T-helper 17 cell (primary cell): ENCODE measurements at regions not wholly inside any gene's neighbourhood (a gene's known extent, or its start where the extent isn't known, plus 50 kb on each side); places are given as distances from the start of the nearest gene placed in this dataset.

Experiments
- ATAC-seq: fragments of 150-1000 bp; cut with Tn5 transposase; 2 replicates; pipeline ENCODE4 v1.10.0; 2021; ENCODE audit warnings: mild to moderate bottlenecking, moderate library complexity
- DNase-seq, 3 donors: peaks; one replicate each; pipeline versions ENCODE4 v3.0.0 to v3.0.0-alpha.2; 2020 to 2021
- H3K9me3 ChIP-seq: one replicate; pipeline ENCODE4 v1.7.0; 2013; ENCODE audit warnings: low read length, mild to moderate bottlenecking; ENCODE audit not compliant: control insufficient read depth, poor library complexity, severe bottlenecking
- H3K27ac Mint-ChIP-seq: one replicate; pipeline ENCODE4 v1.8.0; 2022; ENCODE audit warnings: mild to moderate bottlenecking, moderate library complexity, mixed read lengths
- H3K27me3 Mint-ChIP-seq: one replicate; pipeline ENCODE4 v1.8.0; 2022; ENCODE audit warnings: mixed read lengths
- H3K36me3 Mint-ChIP-seq: one replicate; pipeline ENCODE4 v1.8.0; 2022; ENCODE audit warnings: low read depth, mixed read lengths
- H3K4me1 Mint-ChIP-seq: one replicate; pipeline ENCODE4 v1.8.0; 2022; ENCODE audit warnings: mild to moderate bottlenecking, mixed read lengths
- H3K4me3 Mint-ChIP-seq: one replicate; pipeline ENCODE4 v1.8.0; 2022; ENCODE audit warnings: mild to moderate bottlenecking, moderate library complexity, mixed read lengths

- DNase-seq (no peak), ATAC-seq (no peak)
- Mint-ChIP-seq H3K4me1 (peaks cover 2% of the 10 kb centered on the region), H3K4me3 (no peak overlapping the region), H3K27me3 (no peaks in the 10 kb centered on the region), H3K36me3 (peaks cover 9% of the 10 kb centered on the region), H3K27ac (no peak overlapping the region)
- H3K9me3 ChIP-seq: no peaks in the 10 kb centered on the region
These were observed 67.2 kb upstream of the UBL3 start for GRCh38 chr13:29917650-29918049.

- no peak for DNase-seq
- no peak overlapping the region for H3K4me3 Mint-ChIP-seq
- peaks cover 13% of the 10 kb centered on the region for H3K27me3 Mint-ChIP-seq
- H3K4me1 Mint-ChIP-seq: peaks cover 2% of the 10 kb centered on the region
- peaks cover 7% of the 10 kb centered on the region for H3K36me3 Mint-ChIP-seq
- ATAC-seq: no peak
- no peak overlapping the region for H3K27ac Mint-ChIP-seq
- no peaks in the 10 kb centered on the region for H3K9me3 ChIP-seq
These were observed 64.2 kb upstream of the UBL3 start for GRCh38 chr13:29914581-29914980.

GRCh38 chr13:29911781-29912418 is 61.5 kb upstream of the UBL3 start:
- DNase-seq (no peak), ATAC-seq (no peak)
- H3K4me3 Mint-ChIP-seq: no peak overlapping the region
- H3K27me3 Mint-ChIP-seq: peaks cover 19% of the 10 kb centered on the region
- peaks cover 7% of the 10 kb centered on the region for H3K36me3 Mint-ChIP-seq
- H3K27ac Mint-ChIP-seq: peak overlapping the region; percentile 21
- no peaks in the 10 kb centered on the region for H3K9me3 ChIP-seq
- peaks cover 2% of the 10 kb centered on the region for H3K4me1 Mint-ChIP-seq

- Mint-ChIP-seq H3K4me3 (no peak overlapping the region), H3K27me3 (peaks cover 19% of the 10 kb centered on the region), H3K4me1 (peaks cover 2% of the 10 kb centered on the region), H3K36me3 (peaks cover 5% of the 10 kb centered on the region), H3K27ac (no peak overlapping the region)
- DNase-seq (no peak), ATAC-seq (no peak)
- no peaks in the 10 kb centered on the region for H3K9me3 ChIP-seq
These were observed 59.7 kb upstream of the UBL3 start for GRCh38 chr13:29909975-29910674.

GRCh38 chr13:29909081-29909730 is 58.8 kb upstream of the UBL3 start:
- no peak overlapping the region for H3K27ac Mint-ChIP-seq

GRCh38 chr13:29908416-29909080 is 58.1 kb upstream of the UBL3 start:
- DNase-seq: no peak
- no peak for ATAC-seq
- no peak overlapping the region for H3K27ac Mint-ChIP-seq

More at GRCh38 chr13:29909081-29909730, 58.8 kb upstream of the UBL3 start:
- ATAC-seq: no peak
- H3K4me3 Mint-ChIP-seq: no peak overlapping the region
- H3K36me3 Mint-ChIP-seq: peaks cover 5% of the 10 kb centered on the region
- no peak for DNase-seq
- H3K27me3 Mint-ChIP-seq: peaks cover 19% of the 10 kb centered on the region
- H3K9me3 ChIP-seq: no peaks in the 10 kb centered on the region
- H3K4me1 Mint-ChIP-seq: peaks cover 2% of the 10 kb centered on the region

GRCh38 chr13:29907670-29908069 is 57.3 kb upstream of the UBL3 start:
- H3K4me1 Mint-ChIP-seq: peaks cover 9% of the 10 kb centered on the region
- no peak for ATAC-seq
- no peak overlapping the region for H3K27ac Mint-ChIP-seq
- DNase-seq: no peak
- H3K4me3 Mint-ChIP-seq: no peak overlapping the region
- H3K36me3 Mint-ChIP-seq: peaks cover 2% of the 10 kb centered on the region
- peaks cover 19% of the 10 kb centered on the region for H3K27me3 Mint-ChIP-seq
- no peaks in the 10 kb centered on the region for H3K9me3 ChIP-seq

More at GRCh38 chr13:29908416-29909080, 58.1 kb upstream of the UBL3 start:
- Mint-ChIP-seq H3K27me3 (peaks cover 19% of the 10 kb centered on the region), H3K4me3 (no peak overlapping the region), H3K4me1 (peaks cover 3% of the 10 kb centered on the region), H3K36me3 (peaks cover 5% of the 10 kb centered on the region)
- no peaks in the 10 kb centered on the region for H3K9me3 ChIP-seq

- Mint-ChIP-seq H3K36me3 (no peaks in the 10 kb centered on the region), H3K27ac (no peak overlapping the region), H3K4me3 (no peak overlapping the region), H3K4me1 (peaks cover 19% of the 10 kb centered on the region), H3K27me3 (peaks cover 10% of the 10 kb centered on the region)
- H3K9me3 ChIP-seq: no peaks in the 10 kb centered on the region
- ATAC-seq: no peak
- no peak for DNase-seq
These were observed 56.1 kb upstream of the UBL3 start for GRCh38 chr13:29906432-29907011.

- Mint-ChIP-seq H3K27me3 (peaks cover 6% of the 10 kb centered on the region), H3K4me1 (peaks cover 19% of the 10 kb centered on the region), H3K36me3 (no peaks in the 10 kb centered on the region), H3K4me3 (no peak overlapping the region), H3K27ac (no peak overlapping the region)
- DNase-seq (no peak), ATAC-seq (no peak)
- H3K9me3 ChIP-seq: no peaks in the 10 kb centered on the region
These were observed 55.4 kb upstream of the UBL3 start for GRCh38 chr13:29905845-29906244.

- Mint-ChIP-seq H3K27me3 (no peaks in the 10 kb centered on the region), H3K36me3 (no peaks in the 10 kb centered on the region), H3K27ac (no peak overlapping the region), H3K4me1 (peaks cover 17% of the 10 kb centered on the region), H3K4me3 (no peak overlapping the region)
- H3K9me3 ChIP-seq: no peaks in the 10 kb centered on the region
- ATAC-seq: no peak
- DNase-seq: no peak
These were observed 53.6 kb upstream of the UBL3 start for GRCh38 chr13:29903996-29904395.

- Mint-ChIP-seq H3K4me1 (peaks cover 17% of the 10 kb centered on the region), H3K4me3 (no peak overlapping the region)
These were observed 53.1 kb upstream of the UBL3 start for GRCh38 chr13:29903543-29903942.

GRCh38 chr13:29902632-29903305 is 52.4 kb upstream of the UBL3 start:
- DNase-seq (no peak), ATAC-seq (peak; percentile 28)
- peaks cover 17% of the 10 kb centered on the region for H3K4me1 Mint-ChIP-seq
- H3K27me3 Mint-ChIP-seq: no peaks in the 10 kb centered on the region
- no peaks in the 10 kb centered on the region for H3K9me3 ChIP-seq
- H3K4me3 Mint-ChIP-seq: peak overlapping the region; percentile 89
- peak overlapping the region; percentile 86 for H3K27ac Mint-ChIP-seq
- H3K36me3 Mint-ChIP-seq: no peaks in the 10 kb centered on the region

More at GRCh38 chr13:29903543-29903942, 53.1 kb upstream of the UBL3 start:
- ATAC-seq: no peak
- H3K27ac Mint-ChIP-seq: no peak overlapping the region
- no peak for DNase-seq
- H3K27me3 Mint-ChIP-seq: no peaks in the 10 kb centered on the region
- no peaks in the 10 kb centered on the region for H3K36me3 Mint-ChIP-seq
- H3K9me3 ChIP-seq: no peaks in the 10 kb centered on the region
